Upper lobe of right lung (tissue), 1 donor: ENCODE measurements at regions not wholly inside any gene's neighbourhood (a gene's known extent, or its start where the extent isn't known, plus 50 kb on each side); places are given as distances from the start of the nearest gene placed in this dataset.
A peak's percentile ranks its signal among the peaks of the same experiment; 100 is the strongest.

Experiments used
- ATAC-seq: fragments of 200-7000 bp; cut with Tn5 transposase; one replicate; pipeline ENCODE4 v1.9.1; 2020; ENCODE audit warnings: mild to moderate bottlenecking, moderate library complexity
- DNase-seq: peaks from one replicate; pipeline ENCODE4 v3.0.0-alpha.2; 2020
- H3K27ac ChIP-seq: fragments of 200-600 bp; one replicate; pipeline ENCODE4 v1.8.0; 2022
- H3K27me3 ChIP-seq: fragments of 200-600 bp; one replicate; pipeline ENCODE4 v1.8.0; 2022; ENCODE audit warnings: mild to moderate bottlenecking
- H3K36me3 ChIP-seq: fragments of 200-600 bp; one replicate; pipeline ENCODE4 v1.8.0; 2022
- H3K4me1 ChIP-seq: fragments of 200-600 bp; one replicate; pipeline ENCODE4 v1.8.0; 2022
- H3K4me3 ChIP-seq: fragments of 200-600 bp; one replicate; pipeline ENCODE4 v1.8.0; 2022; ENCODE audit warnings: mild to moderate bottlenecking
- H3K9me3 ChIP-seq: fragments of 200-600 bp; one replicate; pipeline ENCODE4 v1.8.0; 2022
- intact Hi-C: fragments of 100-400 bp; cut with DNase I; formaldehyde crosslinking; loops from one replicate; pipeline ENCODE4 v1.11.0; 2022
- TF ChIP-seq, protein P1 (sequence below): fragments of 200-600 bp; IDR thresholded peaks from one replicate; pipeline ENCODE4 v1.8.0; 2022; ENCODE audit warnings: antibody characterized with exemption
- donor health status: DM: no; HTN: yes; CAD: no; lungs with severe emphysema.

DNA sequence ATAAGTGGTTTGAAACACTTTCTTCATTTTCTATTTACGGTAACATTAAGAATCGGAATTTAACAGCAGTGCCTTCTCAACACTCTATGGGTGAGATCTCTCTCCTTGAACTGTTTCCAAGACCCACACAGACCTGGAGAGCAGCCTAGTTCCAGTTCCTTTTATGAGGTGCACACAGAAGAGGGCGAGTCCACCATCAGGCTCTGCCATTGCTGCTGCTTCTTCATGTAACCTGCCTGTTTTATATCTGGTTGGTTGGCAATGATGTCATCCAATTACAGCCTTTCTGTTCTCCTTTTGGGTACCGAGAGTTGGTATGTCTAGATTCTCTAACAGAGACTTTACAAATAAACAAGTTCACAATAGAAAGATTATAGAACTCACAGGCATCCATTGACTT is 225.7 kb downstream of the UTP18 start:
- ATAC-seq = peak; percentile 68

DNA sequence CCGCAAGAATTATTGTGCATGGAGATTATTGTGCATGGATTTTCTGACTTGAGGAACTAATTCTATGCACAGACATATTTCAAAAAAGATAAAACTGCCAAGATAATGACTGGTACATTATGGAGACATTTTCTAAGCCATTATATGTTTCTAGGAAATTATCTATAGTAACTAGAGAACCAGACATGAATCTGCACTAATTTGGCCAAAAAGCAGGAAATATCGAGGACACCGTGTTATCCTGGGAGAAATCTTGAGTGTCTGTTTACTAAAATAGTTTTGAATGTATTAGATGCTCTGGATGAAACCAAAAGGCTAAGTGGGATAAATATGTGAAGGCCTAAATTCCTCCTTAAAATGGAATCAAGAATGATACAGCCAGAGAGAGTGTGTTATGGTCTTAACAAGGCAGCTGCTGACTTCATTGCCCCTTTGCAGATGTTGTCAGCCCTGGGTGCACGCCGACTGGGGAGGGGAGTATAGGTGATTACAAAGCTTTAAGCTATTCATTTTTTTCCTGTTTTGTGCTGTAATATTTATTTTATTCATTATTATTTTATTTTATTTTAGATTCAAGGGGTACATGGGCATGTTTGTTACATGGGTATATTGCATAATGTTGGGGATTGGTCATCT is 226.7 kb downstream of the UTP18 start:
- ATAC-seq (no peak), DNase-seq (no peak)
- Histone ChIP-seq H3K27ac (no peak overlapping the region), H3K27me3 (no peaks in the 10 kb centered on the region), H3K4me1 (no peaks in the 10 kb centered on the region), H3K4me3 (no peak overlapping the region), H3K9me3 (no peaks in the 10 kb centered on the region), H3K36me3 (no peaks in the 10 kb centered on the region)
- TF ChIP-seq, protein P1, sequence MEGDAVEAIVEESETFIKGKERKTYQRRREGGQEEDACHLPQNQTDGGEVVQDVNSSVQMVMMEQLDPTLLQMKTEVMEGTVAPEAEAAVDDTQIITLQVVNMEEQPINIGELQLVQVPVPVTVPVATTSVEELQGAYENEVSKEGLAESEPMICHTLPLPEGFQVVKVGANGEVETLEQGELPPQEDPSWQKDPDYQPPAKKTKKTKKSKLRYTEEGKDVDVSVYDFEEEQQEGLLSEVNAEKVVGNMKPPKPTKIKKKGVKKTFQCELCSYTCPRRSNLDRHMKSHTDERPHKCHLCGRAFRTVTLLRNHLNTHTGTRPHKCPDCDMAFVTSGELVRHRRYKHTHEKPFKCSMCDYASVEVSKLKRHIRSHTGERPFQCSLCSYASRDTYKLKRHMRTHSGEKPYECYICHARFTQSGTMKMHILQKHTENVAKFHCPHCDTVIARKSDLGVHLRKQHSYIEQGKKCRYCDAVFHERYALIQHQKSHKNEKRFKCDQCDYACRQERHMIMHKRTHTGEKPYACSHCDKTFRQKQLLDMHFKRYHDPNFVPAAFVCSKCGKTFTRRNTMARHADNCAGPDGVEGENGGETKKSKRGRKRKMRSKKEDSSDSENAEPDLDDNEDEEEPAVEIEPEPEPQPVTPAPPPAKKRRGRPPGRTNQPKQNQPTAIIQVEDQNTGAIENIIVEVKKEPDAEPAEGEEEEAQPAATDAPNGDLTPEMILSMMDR = no peak
- intact Hi-C loops = no loop called here

More for the DNA sequence above, 225.7 kb downstream of the UTP18 start:
- Histone ChIP-seq H3K4me3 (no peak overlapping the region), H3K4me1 (no peaks in the 10 kb centered on the region), H3K36me3 (no peaks in the 10 kb centered on the region), H3K27me3 (no peaks in the 10 kb centered on the region), H3K27ac (no peak overlapping the region), H3K9me3 (no peaks in the 10 kb centered on the region)
- intact Hi-C loops = no loop called here
- DNase-seq = no peak
- TF ChIP-seq, protein P1 = no peak

DNA sequence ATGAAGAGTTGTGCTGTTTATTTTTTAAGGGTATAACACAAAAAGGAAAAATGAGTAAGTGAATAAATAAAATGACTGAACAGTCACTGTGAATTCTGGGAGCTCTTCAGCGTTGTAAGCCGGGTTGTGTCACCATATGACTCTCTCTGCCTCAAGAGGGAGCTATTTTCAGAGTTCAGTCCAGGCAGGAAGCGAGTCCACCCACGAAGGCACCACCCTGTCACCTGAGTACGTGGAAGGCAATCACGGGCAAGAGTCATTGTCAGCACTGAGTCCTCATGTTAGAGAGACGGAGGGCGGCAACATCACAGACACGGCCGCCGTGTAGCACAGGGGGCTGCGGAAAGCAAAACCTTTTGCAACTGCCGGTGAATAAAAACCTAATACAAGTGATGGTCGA is 227.6 kb downstream of the UTP18 start:
- no peaks in the 10 kb centered on the region for H3K36me3 ChIP-seq
- no peak overlapping the region for H3K4me3 ChIP-seq
- peak; percentile 74 for ATAC-seq
- intact Hi-C loops = no loop called here
- no peak for DNase-seq
- TF ChIP-seq, protein P1 = no peak
- H3K9me3 ChIP-seq = no peaks in the 10 kb centered on the region
- H3K4me1 ChIP-seq = no peaks in the 10 kb centered on the region
- H3K27me3 ChIP-seq = no peaks in the 10 kb centered on the region
- no peak overlapping the region for H3K27ac ChIP-seq

DNA sequence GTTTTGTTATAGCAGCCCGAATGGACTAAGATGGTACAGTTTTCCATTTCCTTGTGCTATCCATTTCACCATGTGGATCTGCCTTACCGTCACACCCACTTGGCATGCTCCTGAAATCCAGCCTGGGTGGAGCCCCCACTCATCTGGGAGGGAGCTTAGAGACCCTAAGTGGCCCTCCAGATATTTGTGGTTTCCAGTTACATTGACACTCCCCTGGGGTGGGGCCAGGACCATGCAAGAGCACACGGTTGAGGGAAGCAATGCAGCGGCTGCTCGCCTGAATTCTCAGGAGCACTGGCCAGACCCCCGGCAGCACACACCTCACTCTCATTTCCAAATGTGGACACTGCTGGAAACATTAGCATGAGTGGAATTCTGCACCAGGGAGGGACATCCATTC is 231.1 kb downstream of the UTP18 start:
- Histone ChIP-seq H3K27me3 (no peaks in the 10 kb centered on the region), H3K36me3 (no peaks in the 10 kb centered on the region), H3K4me1 (no peaks in the 10 kb centered on the region), H3K4me3 (no peak overlapping the region), H3K27ac (no peak overlapping the region), H3K9me3 (no peaks in the 10 kb centered on the region)
- peak; percentile 88 for ATAC-seq
- DNase-seq = no peak
- TF ChIP-seq, protein P1 = no peak
- intact Hi-C loops = no loop called here

DNA sequence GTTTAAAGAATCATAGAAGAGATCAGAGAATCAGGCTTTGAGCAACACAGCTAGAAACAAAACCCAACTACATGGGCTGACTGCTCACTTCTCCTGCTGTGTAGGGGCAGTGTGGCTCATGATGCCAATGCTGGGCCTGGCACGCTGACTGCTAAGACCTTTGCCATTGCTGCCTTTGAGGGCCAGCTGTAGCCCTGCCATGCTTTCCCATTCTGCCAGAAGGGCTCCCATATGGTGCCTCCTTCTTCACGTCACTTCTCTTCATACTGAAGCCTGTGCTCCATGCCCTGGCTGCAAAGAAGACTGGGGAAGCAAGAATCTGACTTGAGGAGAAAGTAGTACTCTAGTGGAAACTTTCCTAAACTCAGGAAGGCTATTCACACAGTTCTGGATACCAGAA is 232.9 kb downstream of the UTP18 start:
- Histone ChIP-seq H3K27me3 (no peaks in the 10 kb centered on the region), H3K4me1 (no peaks in the 10 kb centered on the region), H3K4me3 (no peak overlapping the region), H3K36me3 (no peaks in the 10 kb centered on the region), H3K9me3 (no peaks in the 10 kb centered on the region), H3K27ac (no peak overlapping the region)
- ATAC-seq = no peak
- TF ChIP-seq, protein P1 = no peak
- intact Hi-C loops = no loop called here
- no peak for DNase-seq

DNA sequence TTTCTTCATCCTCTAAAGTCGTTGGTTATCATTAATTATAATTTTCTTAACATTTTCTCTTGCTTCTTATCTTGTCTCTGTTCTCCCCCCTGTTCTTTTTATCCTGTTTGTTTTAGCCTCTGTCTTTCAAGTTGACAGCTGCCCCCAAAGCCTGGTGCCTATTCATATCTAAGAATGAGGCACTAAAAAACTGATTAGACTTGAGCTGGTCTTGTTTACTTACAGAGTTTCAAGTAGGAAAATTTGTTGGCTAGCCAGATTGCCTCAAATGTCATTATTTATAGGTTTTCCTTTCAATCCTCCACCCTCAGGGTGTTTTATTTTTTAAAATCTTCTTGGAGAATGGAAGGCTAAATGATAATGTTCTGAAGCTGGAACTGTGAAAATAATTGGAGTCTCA is 236.0 kb downstream of the UTP18 start:
- no peaks in the 10 kb centered on the region for H3K27me3 ChIP-seq

More for the DNA sequence above, 236.0 kb downstream of the UTP18 start:
- H3K27ac ChIP-seq = no peak overlapping the region
- no peaks in the 10 kb centered on the region for H3K9me3 ChIP-seq
- no peaks in the 10 kb centered on the region for H3K36me3 ChIP-seq
- TF ChIP-seq, protein P1 = no peak
- intact Hi-C loops = no loop called here
- no peak overlapping the region for H3K4me3 ChIP-seq
- H3K4me1 ChIP-seq = no peaks in the 10 kb centered on the region
- no peak for ATAC-seq
- DNase-seq = no peak
